ENCODE measurements at regions not wholly inside any gene's neighbourhood (a gene's known extent, or its start where the extent isn't known, plus 50 kb on each side); places are given as distances from the start of the nearest gene placed in this dataset.

DNA sequence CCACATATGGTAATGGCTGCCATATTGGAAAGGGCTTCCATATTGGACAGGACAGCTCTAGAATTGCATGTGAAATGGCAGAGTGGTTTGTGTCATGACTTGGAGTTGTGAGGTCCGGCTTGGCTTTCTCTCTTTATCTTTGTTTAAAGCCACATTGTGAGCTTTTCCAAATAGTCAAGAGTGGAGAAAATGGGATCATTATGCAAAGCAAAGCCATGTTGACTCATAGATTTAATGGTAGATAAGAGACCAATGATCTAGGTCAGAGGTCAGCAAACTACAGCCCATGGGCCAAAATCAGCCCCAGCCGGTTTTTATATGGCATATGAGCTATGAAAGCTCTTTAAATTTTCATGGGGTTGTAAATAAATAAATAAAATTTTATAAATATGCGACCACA is 449.1 kb downstream of the BCL11B start:
- DNase-seq (ENCODE audit: low read depth), result no peak

DNA sequence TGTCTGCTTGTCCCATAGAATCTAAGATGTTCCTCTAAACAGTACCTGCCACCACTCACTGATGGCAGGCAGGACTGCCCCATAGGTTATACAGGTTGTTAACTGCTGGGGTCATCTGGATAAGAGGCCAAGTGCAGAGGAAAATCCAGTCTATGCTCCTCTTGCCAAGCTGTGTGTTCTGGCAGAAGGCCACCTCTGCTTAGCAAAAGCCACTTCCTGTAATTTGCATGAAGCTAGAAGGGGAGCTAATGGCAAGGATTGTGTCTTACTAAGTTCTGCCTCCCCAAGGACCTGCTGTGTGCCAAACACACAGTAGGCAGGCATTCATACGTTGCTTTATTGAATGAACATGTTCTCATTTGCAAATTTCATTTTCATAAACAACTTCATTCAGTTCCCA is 445.4 kb downstream of the BCL11B start:
- DNase-seq (ENCODE audit: low read depth), result no peak

DNA sequence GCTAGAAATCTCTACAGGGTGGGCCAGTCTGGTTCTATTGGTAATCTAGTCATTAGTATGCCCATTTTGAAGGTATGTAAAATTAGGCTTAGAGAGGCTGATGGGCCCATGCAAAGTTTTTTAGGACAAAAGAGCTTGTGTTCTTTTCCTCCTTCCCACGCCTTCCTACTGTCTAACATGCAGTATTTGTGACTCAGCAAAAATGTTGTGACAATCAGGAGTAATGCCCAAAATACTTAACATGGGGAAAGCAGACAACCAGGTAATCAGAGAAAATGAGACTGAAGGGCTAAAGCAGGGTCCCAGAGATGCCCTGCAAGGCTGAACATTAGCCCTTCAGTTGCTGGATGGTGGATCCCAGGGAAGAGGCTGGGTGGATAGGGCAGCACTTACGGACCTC is 437.9 kb downstream of the BCL11B start:
- DNase-seq (ENCODE audit: low read depth), result no peak

DNA sequence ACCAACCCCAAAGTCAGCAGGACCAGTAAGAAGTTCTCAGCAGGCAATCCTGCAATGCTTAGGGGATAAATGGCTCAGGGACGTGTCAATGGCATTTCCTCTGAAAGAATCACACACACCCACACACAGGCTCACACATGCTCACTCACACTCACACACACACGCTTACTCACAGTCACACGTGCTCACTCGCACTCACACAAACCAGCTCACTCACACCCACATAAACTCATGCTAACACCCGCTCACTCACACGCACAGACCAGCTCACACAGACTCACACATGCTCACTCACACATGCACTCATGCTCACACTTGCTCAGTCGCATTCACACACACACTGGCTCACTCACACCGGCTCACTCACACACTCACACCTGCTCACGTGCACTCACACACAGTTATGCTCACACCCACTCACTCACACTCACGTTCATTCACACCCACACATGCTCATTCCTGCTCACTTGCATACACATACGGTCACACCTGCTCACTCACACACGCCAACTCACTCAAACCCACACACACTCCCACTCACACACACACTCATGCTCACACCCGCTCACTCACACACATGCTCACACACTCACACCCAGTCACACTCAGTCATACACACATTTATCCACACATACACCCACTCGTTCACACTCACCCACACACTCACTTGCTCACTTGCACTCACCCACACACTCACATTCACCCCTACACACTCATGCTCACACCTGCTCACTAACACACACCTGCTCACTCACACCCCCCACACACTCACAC is 436.8 kb downstream of the BCL11B start:
- DNase-seq (ENCODE audit: low read depth), result no peak

DNA sequence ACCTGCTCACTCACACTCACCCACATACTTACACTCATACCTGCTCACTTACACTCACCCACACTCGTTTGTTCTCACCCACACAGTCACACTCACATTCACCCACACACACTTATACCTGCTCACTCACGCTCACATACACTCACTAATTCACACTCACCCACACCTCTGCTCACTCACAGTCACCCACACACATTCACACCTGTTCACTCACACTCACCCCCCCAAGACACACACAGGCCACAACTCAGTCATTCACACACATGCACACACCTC is 436.2 kb downstream of the BCL11B start:
- DNase-seq (ENCODE audit: low read depth), result no peak

DNA sequence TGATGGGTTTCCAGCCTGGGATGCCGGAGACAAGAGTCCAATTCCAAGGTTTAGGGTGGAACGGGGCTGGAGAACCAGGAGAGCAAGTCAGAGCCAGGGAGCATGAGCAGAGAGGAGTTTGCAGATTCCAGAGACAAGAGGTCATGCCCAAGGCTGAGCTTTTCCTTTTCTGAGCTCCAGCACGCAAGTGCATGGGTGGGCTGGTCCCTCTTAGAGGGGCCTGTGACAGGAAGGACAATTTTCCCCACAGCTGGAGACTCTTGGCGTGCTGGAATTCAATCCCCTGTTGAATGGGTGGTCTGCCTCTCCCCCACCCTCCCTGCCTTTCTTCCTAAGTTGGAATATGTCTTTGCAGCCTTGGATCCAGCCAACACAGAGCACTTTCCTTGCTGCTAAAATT is 431.9 kb downstream of the BCL11B start:
- DNase-seq (ENCODE audit: low read depth), result no peak

DNA sequence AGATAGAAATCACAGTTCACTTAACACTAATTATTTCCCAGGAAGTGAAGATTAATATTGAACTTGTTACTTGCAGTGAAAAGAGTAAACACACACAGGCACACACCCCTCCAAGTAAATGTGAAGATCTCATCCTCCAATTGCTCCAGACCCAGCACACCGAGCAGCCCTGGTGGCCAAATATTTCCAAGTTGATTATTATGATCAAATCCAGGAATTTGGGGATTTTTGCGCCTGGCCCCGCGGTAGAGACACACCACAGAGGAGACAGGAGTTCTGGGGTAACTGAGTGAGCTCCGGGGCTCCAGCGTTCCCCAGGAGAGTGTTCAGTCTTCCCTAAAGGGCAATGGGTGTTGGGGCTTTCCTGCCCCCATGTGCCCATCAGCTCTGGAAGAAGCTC is 431.5 kb downstream of the BCL11B start:
- no peak for DNase-seq (ENCODE audit: low read depth)

DNA sequence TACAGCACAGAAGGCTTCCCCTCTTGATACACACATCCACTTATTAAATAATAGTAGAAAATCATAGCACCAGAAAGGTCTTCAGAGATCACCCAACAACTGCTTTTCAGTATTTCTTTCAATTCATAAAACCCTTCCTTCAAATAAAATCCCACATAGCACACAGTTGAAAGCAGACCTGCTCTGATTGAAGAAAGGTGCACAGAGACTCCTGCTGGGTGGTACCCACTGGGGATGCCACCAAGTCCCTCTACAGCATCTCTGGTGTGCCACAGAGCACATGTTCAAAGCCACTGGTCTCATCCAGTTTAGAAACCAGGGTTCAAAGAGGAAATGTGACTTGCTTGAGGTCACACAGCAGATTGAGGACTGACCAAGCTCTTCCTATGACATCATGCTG is 427.5 kb downstream of the BCL11B start:
- DNase-seq (ENCODE audit: low read depth), result no peak

DNA sequence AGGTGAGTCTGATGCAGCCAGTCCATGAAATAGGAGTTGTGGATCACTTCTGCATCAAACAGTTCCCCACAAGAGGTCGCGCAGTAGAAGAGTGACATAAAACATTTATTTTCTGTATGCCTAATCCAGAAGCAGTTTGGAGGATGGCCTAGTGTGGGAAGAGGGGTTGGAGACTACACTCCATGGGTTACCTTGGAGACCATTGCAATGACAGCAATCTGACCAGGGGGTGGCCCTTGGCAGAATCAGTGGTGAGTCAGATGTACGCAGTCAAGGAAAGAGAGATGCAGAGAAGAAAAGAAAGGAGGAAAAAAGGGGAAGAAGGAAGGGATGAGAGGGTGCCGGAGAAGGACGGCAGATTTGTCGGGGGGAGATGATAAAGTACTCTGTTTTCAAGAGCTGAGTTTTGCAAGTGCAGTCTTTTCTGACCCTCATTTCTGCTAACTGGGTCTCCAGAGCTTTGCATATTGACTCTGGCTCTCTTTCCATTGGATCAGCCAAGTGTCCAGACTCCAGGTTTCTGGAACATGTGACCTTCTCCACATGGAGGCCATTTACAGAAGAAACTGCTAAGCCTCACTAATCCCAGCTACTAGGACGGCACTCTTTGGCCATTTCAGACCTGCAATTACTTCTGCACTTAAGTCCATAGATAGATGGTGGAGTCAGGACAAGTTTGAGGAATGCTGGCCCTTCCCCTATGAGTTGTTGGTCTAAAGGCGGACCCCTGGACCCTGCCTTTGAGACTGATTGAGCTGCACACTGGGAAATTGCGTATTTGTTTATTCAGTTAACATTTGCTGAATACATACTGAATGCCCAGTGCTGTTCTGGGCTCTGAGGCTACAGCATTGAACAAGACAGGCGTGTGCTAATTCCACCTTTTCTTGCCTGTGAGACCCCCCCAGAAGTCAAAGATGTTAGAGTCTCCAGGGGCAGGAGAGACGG is 424.2 kb downstream of the BCL11B start:
- no peak for DNase-seq (ENCODE audit: low read depth)

DNA sequence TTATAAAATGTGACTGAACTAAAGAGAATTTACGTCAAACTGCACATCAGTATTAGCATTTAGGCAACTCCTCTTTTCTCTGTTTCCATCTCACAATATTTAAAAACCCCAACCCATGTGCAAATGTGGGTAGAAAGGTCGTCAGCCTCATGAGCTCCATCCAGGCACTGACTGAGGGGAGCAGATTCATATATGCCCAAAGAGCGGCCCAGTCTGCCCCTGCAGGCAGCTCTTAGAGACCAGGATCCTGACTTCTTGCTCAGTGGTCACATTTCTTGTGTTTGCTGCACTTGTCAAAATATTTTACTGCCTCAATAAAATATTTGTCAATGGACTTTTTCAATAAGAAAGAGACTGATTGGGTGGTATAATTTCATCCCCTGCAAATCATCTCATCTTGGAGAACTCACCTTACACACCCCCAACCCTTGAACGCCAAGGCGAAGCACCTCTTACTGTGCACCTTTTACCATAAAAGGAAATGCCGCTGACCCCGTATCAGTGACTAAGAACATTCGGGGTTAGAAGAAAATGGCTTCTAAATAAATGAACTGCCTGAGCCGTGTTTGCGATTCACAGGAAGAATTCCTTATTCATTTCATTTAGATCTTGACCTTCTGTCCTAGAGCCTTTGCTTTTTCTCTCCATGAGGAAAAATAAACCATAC is 418.8 kb downstream of the BCL11B start:
- DNase-seq (ENCODE audit: low read depth), result no peak

DNA sequence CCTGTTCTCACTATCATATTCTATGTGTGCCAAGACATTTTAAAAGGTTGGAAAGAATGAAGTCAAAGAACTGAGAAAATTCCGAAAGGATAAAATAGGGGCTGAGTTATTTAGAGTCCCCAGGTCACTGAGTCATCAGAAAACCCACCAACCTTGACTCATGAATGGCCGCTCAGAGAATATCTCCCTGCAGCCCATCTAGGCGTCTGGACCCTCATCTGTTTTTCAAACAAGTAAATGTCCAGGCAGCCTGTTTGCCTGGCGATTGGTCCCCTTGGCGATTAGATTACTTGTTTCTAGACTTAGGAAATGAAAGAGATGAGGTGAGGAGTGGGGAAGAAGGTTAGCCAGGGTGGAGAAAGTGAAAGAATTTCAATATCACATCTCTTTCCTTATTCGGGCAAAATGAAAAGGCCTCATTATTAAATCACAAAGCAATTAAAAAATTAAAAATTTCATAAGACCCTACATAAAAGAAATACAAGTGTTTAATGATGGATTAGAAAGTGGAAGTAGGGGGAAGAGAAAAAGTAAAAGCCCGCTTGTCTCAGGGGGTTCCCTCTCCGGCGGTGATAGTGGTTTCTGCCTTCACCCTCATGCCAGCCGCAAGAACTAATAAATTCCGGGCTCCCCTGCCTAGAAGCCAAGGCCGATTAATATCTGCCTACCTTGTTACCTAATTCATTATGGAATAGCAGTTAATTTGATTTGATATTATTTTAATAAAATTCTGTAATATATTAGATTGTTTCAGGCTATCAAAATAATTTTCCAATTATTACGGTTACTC is 415.9 kb downstream of the BCL11B start:
- DNase-seq (ENCODE audit: low read depth), result no peak

DNA sequence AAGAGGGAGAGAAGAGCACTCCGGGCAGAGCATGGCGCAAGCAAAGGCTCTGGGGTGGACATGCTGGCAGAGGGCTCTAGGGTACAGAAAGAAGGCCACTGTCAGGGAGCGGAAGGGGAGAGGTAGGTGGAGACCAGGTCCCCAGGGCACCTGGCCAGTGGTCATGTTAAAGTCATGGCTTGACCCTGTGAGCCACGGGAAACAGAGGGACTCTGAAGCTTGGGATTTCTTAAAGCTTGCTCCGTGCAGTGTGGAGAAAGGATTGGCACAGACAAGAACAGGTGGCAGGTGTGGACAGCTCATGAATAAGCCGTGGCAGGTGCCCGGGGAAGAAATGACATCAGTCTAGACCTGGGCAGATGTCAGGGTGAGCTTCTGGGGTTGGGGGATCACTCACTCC is 413.8 kb downstream of the BCL11B start:
- no peak for DNase-seq (ENCODE audit: low read depth)

DNA sequence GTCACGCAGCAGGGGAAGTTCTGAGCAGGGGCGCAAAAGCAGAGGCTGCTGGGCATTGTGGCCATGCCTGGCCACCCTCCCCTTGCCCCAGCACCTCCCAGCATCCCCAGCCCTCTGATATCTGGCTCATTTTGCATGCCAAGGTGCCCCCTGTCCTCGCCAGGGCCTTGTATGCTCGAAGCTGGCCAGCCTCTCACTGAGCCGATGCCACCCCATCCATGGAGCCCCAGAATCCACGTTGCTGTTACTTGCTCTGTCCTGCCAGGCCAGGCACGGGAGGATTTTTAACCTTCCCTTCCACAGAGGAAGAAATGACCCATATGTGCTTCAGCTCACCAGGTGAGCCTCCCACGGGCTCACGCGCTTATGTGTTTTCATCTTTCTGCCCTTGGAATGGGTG is 413.4 kb downstream of the BCL11B start:
- no peak for DNase-seq (ENCODE audit: low read depth)

DNA sequence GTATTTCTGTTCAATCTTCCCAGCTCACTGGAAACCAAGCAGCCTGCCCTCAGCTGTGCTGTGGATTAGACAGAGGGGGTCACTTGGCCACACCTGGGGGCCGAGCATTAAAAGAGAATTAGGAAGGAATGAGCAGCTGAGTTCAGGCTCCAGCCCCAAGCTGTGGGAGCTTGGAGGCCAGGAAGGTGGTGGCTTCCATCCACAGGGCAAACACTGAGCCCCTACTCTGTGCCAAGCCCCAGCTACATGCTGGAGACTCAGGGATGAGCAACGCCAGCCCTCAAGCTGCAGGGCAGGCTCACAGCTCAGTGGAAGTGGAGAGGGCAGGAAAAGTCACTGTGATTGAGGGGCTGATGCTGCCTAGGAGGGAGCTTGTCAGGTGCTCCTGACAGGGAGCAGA is 412.7 kb downstream of the BCL11B start:
- no peak for DNase-seq (ENCODE audit: low read depth)

DNA sequence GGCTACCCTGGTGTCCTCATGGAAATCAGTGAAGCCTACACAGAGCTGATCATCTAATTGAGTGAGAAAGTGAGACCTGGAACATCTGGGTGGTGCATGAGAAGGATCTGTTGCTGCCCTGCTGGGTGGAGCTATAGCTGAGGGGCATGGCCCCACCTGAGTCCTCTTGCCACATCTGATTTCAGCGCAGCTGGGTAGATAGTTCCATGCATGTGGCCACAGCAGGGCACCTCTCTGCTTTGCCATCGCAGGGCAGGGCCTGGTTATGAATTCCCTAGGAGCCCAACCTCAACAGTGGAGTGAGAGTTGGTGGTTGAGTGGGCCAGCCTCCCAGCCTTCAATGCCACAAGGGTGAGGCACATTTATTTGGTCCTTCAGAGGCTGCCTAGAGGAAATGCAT is 407.8 kb downstream of the BCL11B start:
- DNase-seq (ENCODE audit: low read depth), result no peak

DNA sequence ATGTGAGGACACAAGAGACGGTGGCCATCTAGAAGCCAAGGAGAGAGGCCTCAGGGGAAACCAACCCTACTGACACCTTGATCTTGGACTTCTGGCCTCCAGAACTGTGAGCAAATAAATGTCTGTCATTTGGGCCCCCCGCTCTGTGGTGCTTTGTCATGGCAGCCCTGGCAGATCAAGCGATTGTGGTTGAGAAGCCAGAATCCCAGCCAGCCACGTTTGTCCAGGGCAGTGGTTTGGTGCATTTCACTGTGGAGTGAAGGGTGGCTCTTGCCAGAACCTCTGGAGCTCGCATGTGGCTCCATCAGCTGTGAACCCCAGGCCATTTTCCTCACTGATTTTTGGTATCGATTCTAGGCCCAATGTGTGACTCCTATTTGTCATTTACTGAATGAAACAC is 404.9 kb downstream of the BCL11B start:
- no peak for DNase-seq (ENCODE audit: low read depth)

DNA sequence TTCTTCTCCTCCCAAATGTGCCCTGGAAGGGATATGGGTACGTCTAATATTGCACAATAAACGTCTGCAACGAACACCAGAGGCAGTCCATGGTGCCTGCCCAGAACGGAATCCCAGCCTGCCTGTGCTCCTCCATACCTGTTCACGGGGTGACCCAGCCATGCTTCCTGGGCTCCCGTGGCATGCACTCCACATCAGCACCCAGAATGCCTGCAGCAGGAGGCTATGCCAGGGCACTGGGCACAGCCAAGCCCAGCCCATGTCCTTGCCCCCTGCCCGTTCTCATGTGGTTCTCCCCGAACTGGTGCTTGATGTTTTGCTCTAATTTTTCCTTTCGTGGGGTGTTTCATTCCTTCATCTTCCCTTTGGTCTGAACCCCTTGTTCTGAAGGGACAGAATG is 404.3 kb downstream of the BCL11B start:
- DNase-seq (ENCODE audit: low read depth), result no peak

DNA sequence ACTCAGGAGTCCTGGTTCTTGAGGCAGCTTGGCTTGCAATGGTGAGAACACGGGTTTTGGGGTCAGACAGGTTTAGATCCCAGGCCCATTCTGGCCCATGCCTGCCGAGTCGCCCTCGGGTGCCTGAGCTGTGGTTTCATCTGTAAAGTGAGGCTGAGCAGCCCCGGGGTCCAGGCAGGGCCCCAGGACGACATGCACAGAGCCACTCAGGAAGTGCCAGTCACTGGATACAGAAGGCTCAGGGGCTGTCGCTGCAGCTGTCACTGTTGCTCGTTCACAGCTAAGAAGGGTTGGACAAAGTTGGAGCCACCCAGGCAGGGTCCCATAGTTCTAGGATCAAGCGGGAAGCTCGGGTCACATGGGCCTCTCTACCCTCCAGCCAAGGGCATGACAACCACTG is 403.1 kb downstream of the BCL11B start:
- DNase-seq (ENCODE audit: low read depth), result no peak

DNA sequence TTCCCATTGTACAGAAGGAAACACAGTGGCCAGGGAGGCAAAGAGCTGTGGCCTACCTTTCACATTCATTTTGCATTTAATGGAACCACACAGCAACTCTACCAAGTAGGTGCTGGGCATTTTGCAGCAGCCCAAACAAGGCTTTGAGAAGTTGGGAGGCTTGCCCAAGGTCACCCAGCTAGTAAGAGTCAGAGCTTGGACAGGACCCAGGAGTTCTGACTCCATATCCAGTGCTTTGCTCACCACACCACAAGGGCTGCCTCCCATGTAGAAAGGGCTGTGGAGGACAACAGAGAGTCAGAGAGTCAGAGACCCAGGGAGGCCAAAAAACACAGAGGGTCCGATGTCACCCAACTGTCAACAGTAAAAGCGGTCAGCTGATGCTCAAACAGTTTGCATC is 400.2 kb downstream of the BCL11B start:
- no peak for DNase-seq (ENCODE audit: low read depth)

DNA sequence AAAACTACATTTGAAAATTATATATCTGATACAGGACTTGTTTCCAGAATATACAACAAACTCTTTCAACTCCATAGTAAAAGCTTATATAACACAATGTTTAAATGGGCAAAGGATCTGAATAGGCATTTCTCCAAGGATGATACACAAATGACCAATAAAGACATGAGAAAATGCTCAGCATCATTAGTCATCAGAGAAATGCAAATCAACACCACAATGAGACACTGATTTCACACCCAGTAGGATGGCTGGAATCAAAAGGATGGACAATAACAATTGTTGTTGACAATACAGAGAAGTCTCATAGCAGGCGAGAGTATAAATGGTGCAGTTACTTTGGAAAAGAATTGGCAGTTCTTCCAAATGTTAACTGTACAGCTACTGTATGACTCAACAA is 394.9 kb downstream of the BCL11B start:
- no peak for DNase-seq (ENCODE audit: low read depth)

DNA sequence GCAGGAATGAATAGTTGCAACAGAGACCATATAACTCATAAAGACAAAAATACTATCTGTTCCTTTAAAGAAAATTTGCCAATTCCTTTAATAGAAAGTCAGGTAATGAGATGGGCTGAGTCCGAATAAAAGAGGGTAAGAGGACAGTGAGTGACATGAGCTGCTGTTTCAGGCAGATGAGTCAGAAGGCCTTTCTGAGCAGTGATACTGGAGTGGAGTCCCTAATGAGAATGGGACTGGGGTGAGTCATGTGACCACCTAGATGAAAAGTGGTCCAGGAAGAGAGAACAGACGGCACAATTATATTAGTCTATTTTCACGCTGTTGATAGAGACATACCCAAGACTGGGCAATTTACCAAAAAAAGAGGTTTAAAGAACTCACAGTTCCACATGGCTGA is 393.7 kb downstream of the BCL11B start:
- no peak for DNase-seq (ENCODE audit: low read depth)

DNA sequence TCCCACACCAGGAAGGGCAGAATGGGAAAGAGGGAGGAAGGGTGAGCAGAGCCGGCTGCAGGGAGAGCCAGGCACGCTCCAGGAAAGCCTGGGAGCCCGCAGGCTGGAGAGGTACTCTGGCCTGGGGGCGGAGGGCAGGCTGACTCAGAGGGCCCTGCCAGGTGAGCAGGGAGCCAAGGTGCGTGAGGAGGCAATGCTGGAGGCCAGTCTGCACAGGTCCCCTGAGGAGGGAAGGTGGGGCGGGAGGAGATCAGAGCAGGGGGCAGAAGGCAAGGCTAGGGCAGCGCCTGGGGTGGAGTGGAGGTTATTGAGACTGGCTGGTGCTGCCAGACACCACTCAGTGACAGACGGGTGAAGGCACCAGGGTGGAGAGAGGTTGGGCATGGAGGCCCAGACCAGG is 385.0 kb downstream of the BCL11B start:
- DNase-seq (ENCODE audit: low read depth), result no peak
